Activated naive CD8-positive, alpha-beta T cell treated with anti-CD3 and anti-CD28 coated beads for 36 hours (primary cell): ENCODE measurements at regions not wholly inside any gene's neighbourhood (a gene's known extent, or its start where the extent isn't known, plus 50 kb on each side); places are given as distances from the start of the nearest gene placed in this dataset.

ENCODE experiments used
- DNase-seq: peaks from one replicate; pipeline ENCODE4 v3.0.0; 2021
- H3K27ac Mint-ChIP-seq: one replicate; pipeline ENCODE4 v1.8.0; 2022; ENCODE audit warnings: mild to moderate bottlenecking, moderate library complexity, mixed read lengths
- H3K27me3 Mint-ChIP-seq: one replicate; pipeline ENCODE4 v1.8.0; 2022; ENCODE audit warnings: mild to moderate bottlenecking, mixed read lengths
- H3K36me3 Mint-ChIP-seq: one replicate; pipeline ENCODE4 v1.8.0; 2021; ENCODE audit warnings: mild to moderate bottlenecking, mixed read lengths
- H3K4me1 Mint-ChIP-seq: one replicate; pipeline ENCODE4 v1.8.0; 2021; ENCODE audit warnings: mixed read lengths
- H3K4me3 Mint-ChIP-seq: one replicate; pipeline ENCODE4 v1.8.0; 2022; ENCODE audit warnings: mild to moderate bottlenecking, moderate library complexity, mixed read lengths
- H3K9me3 Mint-ChIP-seq: one replicate; pipeline ENCODE4 v1.8.0; 2022; ENCODE audit warnings: mixed read lengths

DNA sequence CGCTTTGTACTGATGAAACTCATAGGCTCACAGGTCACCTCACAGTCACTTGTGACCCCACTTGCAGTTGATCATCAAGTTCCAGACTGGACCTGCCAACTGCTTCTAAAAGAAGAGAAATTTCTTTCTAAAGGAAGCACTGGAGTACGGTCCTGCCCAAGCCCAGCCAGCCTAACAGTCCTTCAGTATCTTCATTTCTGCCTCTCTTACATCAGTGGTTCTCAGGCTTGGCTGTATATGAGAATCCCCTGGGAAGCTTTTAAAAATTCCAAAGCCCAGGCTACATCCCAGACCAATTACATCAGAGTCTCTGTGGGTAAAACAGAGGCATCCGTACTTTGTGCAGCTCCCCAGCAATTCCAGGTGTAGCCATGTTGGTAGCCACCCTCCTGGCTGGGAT lies 282.1 kb downstream of the NFIB start:
- Mint-ChIP-seq H3K9me3 (peaks cover 4% of the 10 kb centered on the region), H3K36me3 (no peaks in the 10 kb centered on the region), H3K4me3 (no peak overlapping the region), H3K27me3 (no peaks in the 10 kb centered on the region), H3K27ac (no peak overlapping the region), H3K4me1 (no peaks in the 10 kb centered on the region)
- no peak for DNase-seq

- no peak overlapping the region for H3K4me3 Mint-ChIP-seq
- no peaks in the 10 kb centered on the region for H3K27me3 Mint-ChIP-seq
- H3K36me3 Mint-ChIP-seq = no peaks in the 10 kb centered on the region
- peaks cover 4% of the 10 kb centered on the region for H3K9me3 Mint-ChIP-seq
- DNase-seq = no peak
- H3K27ac Mint-ChIP-seq = no peak overlapping the region
- no peaks in the 10 kb centered on the region for H3K4me1 Mint-ChIP-seq
Observed at GRCh38 chr9:14031060-14031414, 282.9 kb downstream of the NFIB start.

GRCh38 chr9:14030375-14031059 lies 283.4 kb downstream of the NFIB start:
- Mint-ChIP-seq H3K27ac (no peak overlapping the region), H3K27me3 (no peaks in the 10 kb centered on the region), H3K36me3 (no peaks in the 10 kb centered on the region), H3K4me1 (no peaks in the 10 kb centered on the region), H3K9me3 (peaks cover 4% of the 10 kb centered on the region), H3K4me3 (no peak overlapping the region)
- no peak for DNase-seq

- Mint-ChIP-seq H3K4me1 (no peaks in the 10 kb centered on the region), H3K27ac (no peak overlapping the region), H3K36me3 (no peaks in the 10 kb centered on the region), H3K9me3 (peaks cover 3% of the 10 kb centered on the region), H3K27me3 (no peaks in the 10 kb centered on the region), H3K4me3 (no peak overlapping the region)
- no peak for DNase-seq
Observed at GRCh38 chr9:14029806-14030374, 284.1 kb downstream of the NFIB start.

DNA sequence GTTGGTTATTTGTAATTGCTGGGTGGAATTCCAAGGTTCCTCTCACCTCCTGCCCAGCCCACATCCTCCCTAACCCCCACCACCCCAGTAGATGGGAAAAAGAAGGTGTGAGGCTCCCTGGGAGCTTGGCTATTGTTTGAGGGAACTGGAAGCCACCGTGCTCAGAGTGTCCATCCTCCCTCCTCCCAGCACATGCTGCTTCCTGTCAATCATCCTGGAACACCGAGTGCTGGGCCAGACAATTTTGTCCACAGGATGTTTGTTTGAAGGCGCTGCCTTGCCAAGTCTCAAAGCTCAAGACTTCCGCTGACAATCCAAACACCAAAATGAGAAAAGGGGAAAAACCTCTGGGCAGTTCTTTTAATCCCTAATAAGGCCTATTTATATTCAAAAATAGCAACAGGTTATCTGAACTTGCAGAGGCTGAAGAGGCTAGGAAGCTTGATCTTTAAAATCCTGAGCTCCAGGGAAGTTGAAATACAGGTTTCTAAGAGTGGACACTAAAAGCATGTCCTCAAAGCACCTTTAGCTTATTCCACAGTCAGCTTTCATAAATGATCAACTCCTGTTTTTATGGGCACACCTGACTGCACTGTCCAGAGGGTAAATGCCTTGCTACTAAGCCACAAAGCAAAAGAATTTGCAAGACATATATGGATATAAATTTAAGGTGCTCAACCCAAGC lies 286.7 kb downstream of the NFIB start:
- Mint-ChIP-seq H3K9me3 (no peaks in the 10 kb centered on the region), H3K27me3 (no peaks in the 10 kb centered on the region), H3K4me1 (no peaks in the 10 kb centered on the region)

GRCh38 chr9:14025741-14026140 lies 288.2 kb downstream of the NFIB start:
- Mint-ChIP-seq H3K4me1 (no peaks in the 10 kb centered on the region), H3K36me3 (no peaks in the 10 kb centered on the region), H3K27ac (no peak overlapping the region), H3K27me3 (no peaks in the 10 kb centered on the region), H3K9me3 (no peaks in the 10 kb centered on the region), H3K4me3 (no peak overlapping the region)
- DNase-seq = no peak

More for the DNA sequence above, 286.7 kb downstream of the NFIB start:
- H3K27ac Mint-ChIP-seq = no peak overlapping the region
- H3K36me3 Mint-ChIP-seq = no peaks in the 10 kb centered on the region
- H3K4me3 Mint-ChIP-seq = no peak overlapping the region
- DNase-seq = no peak

- DNase-seq = no peak
- Mint-ChIP-seq H3K36me3 (no peaks in the 10 kb centered on the region), H3K4me3 (no peak overlapping the region), H3K4me1 (no peaks in the 10 kb centered on the region), H3K9me3 (no peaks in the 10 kb centered on the region), H3K27ac (no peak overlapping the region), H3K27me3 (no peaks in the 10 kb centered on the region)
Observed at GRCh38 chr9:14023285-14023684, 290.7 kb downstream of the NFIB start.

DNA sequence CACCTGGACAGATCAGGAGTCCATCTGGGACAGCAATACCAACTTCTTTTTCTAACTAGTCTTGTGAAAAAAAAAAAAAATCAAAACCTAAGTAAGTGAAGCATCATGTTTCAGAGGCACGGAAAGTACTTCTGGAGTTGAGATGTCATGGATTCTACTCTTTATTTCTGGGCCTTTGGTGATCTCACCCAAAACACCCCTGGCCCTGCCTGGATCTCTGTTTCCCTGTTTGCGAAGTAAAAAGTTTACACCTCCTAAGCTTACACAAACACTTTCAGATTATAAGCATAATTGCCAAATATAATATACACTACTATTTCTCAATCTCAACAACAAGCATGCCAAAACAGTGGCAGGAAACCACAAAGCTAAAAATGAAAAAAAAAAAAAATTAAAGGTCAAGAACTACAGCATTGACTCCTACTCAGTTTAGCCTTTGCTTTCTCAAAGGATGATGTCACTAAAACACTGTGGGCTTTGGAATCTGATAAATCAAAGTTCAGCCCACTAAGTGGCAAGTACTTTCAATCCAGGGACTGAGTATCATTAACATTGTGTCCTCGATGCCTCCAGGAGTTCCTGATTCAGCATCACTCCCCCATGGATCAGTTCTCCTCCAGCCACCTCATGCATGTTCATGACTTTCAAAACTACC lies 291.9 kb downstream of the NFIB start:
- H3K36me3 Mint-ChIP-seq = no peaks in the 10 kb centered on the region
- H3K27me3 Mint-ChIP-seq = no peaks in the 10 kb centered on the region
- H3K4me3 Mint-ChIP-seq = no peak overlapping the region
- H3K9me3 Mint-ChIP-seq = no peaks in the 10 kb centered on the region
- H3K4me1 Mint-ChIP-seq = no peaks in the 10 kb centered on the region
- DNase-seq = no peak
- H3K27ac Mint-ChIP-seq = no peak overlapping the region

DNA sequence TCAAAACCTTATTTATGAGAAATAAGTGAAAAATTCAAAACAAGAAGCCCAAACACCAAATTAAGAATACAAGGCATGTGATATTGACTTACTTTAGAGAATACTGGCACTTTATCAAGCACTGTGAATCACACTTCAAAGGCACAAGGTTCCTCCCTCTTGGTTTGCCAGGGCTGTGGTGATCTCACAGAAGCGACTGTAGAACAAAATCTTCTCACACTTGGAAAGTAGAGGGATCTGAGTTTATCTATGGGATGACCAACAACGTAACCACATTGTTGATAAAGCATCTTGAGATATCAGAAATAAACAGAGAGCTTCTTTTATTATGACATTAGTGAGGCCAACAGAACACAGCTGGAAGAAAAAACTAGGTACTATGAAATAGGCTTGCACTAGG lies 295.9 kb downstream of the NFIB start:
- Mint-ChIP-seq H3K4me1 (no peaks in the 10 kb centered on the region), H3K27ac (no peak overlapping the region), H3K9me3 (no peaks in the 10 kb centered on the region), H3K27me3 (no peaks in the 10 kb centered on the region), H3K36me3 (no peaks in the 10 kb centered on the region), H3K4me3 (no peak overlapping the region)
- DNase-seq = no peak

GRCh38 chr9:14014744-14015143 lies 299.2 kb downstream of the NFIB start:
- Mint-ChIP-seq H3K27ac (no peak overlapping the region), H3K27me3 (no peaks in the 10 kb centered on the region), H3K36me3 (no peaks in the 10 kb centered on the region), H3K4me1 (no peaks in the 10 kb centered on the region), H3K9me3 (no peaks in the 10 kb centered on the region), H3K4me3 (no peak overlapping the region)
- DNase-seq = no peak

- H3K4me3 Mint-ChIP-seq = no peak overlapping the region
- no peaks in the 10 kb centered on the region for H3K4me1 Mint-ChIP-seq
- H3K9me3 Mint-ChIP-seq = no peaks in the 10 kb centered on the region
- no peak for DNase-seq
- no peaks in the 10 kb centered on the region for H3K27me3 Mint-ChIP-seq
- no peaks in the 10 kb centered on the region for H3K36me3 Mint-ChIP-seq
- no peak overlapping the region for H3K27ac Mint-ChIP-seq
Observed at GRCh38 chr9:14014218-14014617, 299.7 kb downstream of the NFIB start.

DNA sequence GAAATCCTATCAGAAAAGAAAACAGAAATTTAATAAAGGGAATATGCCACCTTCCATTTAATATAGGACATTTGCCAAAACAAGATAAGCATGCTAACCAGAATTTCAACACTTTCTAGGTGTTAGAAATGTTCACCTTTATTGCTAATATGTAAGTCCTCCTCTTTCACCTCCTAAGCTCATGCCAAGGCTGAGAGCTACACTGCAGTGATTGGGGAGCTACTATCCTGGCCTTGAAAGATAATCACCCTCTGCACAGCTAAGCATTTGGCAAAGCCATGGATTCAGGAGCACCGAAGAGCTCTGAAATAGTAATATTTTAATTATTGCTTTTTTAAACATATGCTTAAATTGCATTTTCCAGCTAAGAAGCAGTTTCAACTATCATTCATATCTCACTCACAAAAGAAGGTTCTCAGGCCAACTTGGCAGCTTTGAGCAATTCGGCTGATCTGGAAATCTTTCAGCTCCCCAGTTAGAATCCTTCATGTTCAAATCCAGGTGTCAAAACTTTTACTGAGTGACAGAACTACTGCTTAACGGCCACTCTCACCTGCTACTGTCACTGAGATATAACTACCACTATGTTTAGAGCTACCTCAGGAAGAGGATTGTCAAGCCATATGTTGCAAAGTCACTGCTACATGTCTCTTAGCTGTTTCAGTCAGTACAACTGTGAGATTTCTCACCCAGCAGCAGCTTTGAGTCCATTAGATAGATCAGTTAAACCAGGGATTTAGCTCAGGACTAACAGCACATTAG lies 302.0 kb downstream of the NFIB start:
- Mint-ChIP-seq H3K4me1 (no peaks in the 10 kb centered on the region), H3K4me3 (no peak overlapping the region), H3K9me3 (no peaks in the 10 kb centered on the region), H3K27me3 (no peaks in the 10 kb centered on the region), H3K27ac (no peak overlapping the region), H3K36me3 (no peaks in the 10 kb centered on the region)
- no peak for DNase-seq

DNA sequence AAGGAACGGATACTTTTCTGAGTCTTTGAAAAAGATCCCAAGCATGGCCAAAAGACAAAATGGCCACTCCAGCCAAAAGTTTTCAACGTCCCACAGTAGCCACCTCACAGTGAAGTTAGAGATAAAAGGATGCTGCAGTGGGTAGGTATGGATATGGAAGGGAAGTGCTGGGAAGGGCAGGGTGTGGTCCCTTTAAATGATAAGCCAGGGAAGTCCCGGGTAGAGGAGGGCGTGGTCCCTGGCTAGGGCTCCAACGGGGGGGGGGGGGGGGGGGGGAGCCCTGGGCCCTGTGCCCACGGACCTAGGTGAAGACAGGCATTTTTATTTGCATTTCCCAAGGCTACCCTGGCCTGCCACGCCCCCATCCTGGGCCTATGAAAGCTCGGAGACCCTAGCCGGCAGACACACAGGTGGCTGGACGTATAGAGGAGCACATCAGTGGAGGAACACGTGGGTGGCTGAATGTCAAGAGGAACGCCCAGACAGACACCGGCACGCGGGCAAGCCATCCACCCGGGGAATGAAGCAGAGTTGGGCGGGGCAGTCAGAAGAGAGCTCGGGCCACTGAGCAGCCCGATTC lies 306.7 kb downstream of the NFIB start:
- no peak overlapping the region for H3K27ac Mint-ChIP-seq
- DNase-seq = no peak
- no peaks in the 10 kb centered on the region for H3K4me1 Mint-ChIP-seq
- no peaks in the 10 kb centered on the region for H3K9me3 Mint-ChIP-seq
- H3K4me3 Mint-ChIP-seq = no peak overlapping the region
- H3K27me3 Mint-ChIP-seq = no peaks in the 10 kb centered on the region
- H3K36me3 Mint-ChIP-seq = no peaks in the 10 kb centered on the region

- H3K27ac Mint-ChIP-seq = no peak overlapping the region
- H3K9me3 Mint-ChIP-seq = no peaks in the 10 kb centered on the region
- no peak for DNase-seq
- no peaks in the 10 kb centered on the region for H3K27me3 Mint-ChIP-seq
- no peak overlapping the region for H3K4me3 Mint-ChIP-seq
- H3K4me1 Mint-ChIP-seq = no peaks in the 10 kb centered on the region
- no peaks in the 10 kb centered on the region for H3K36me3 Mint-ChIP-seq
Observed at GRCh38 chr9:14006386-14007187, 307.4 kb downstream of the NFIB start.
